ENCODE measurements at regions not wholly inside any gene's neighbourhood (a gene's known extent, or its start where the extent isn't known, plus 50 kb on each side); places are given as distances from the start of the nearest gene placed in this dataset.

DNA sequence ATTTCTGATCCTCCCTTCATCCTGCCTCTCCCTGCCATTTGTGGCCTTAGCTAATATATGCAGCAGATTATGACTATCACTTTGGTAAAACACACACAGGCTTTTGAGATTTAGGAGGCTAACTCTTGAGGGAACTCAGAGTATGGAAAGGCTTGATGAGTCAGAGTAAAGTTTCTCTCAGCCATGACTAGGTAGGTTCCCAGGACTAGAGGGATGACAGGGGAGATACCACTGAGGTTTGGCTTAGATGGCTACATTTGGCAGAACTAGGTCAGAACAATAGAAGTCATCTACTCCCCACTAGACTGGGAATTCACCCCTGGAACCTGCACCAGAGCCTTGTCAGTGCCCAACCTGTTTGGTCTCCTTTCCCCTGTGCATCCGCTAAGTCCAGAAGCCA is 585.7 kb downstream of the TLL1 start:
- Mint-ChIP-seq H3K4me3 (no peak overlapping the region), H3K4me1 (ENCODE audit: low read depth) (no peaks in the 10 kb centered on the region), H3K9me3 (peaks cover 5% of the 10 kb centered on the region), H3K27me3 (no peaks in the 10 kb centered on the region), H3K36me3 (ENCODE audit: low read depth) (no peaks in the 10 kb centered on the region), H3K27ac (no peak overlapping the region)
- POLR2A ChIA-PET, result no interaction called here
- intact Hi-C loops (cut with micrococcal nuclease), result no loop called here
- DNase-seq (no peak), ATAC-seq (no peak)
- CTCF ChIA-PET, result no interaction called here
- no peak for TF ChIP-seq CTCF (IDR thresholded peaks at IDR 0.05)

- intact Hi-C loops (cut with micrococcal nuclease), result no loop called here
- DNase-seq (no peak), ATAC-seq (no peak)
- Mint-ChIP-seq H3K4me3 (no peak overlapping the region), H3K27me3 (no peaks in the 10 kb centered on the region), H3K4me1 (ENCODE audit: low read depth) (no peaks in the 10 kb centered on the region), H3K9me3 (peaks cover 4% of the 10 kb centered on the region), H3K27ac (no peak overlapping the region), H3K36me3 (ENCODE audit: low read depth) (no peaks in the 10 kb centered on the region)
- no peak for TF ChIP-seq CTCF (IDR thresholded peaks at IDR 0.05)
- POLR2A ChIA-PET, result no interaction called here
- CTCF ChIA-PET, result no interaction called here
Measured at GRCh38 chr4:166459621-166460020, 586.6 kb downstream of the TLL1 start.

DNA sequence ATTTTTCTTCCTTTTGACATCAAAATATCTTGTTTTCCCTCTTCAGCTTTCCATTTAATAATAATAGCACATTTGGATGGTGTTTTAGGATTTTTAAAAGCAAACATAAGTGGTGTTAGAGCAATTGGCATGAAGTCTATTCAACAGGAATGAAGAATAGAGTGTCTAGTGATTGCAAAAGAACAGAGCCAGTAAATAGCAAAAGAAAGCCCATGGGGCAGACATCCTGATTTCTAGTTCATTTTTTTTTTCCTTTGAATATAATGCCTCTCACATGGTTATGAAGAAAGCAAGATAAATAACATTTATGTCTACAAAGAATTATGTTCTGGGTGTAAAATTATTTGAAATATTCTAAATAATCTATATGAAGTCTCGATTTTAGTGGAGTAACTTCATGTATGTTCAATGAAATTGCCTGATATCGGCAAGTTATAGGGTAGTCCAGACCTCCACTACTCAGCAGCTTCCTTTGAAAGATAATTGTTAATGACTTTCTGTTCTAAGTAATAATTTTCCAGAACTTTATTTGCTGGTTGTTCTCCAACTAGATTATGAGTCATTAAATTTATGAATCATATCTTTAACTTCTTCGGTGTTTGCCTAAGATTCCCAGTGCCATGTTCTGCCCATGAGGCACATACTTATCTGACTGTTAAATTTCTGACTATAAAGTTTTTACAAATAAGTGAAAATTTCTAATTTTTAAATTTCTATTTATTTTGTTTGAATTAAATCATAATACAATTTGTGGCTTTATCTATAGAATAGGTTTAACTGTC is 587.9 kb downstream of the TLL1 start:
- POLR2A ChIA-PET, result no interaction called here
- no peak for DNase-seq
- H3K4me1 Mint-ChIP-seq (ENCODE audit: low read depth), result no peaks in the 10 kb centered on the region
- H3K27me3 Mint-ChIP-seq, result no peaks in the 10 kb centered on the region
- H3K9me3 Mint-ChIP-seq, result no peaks in the 10 kb centered on the region
- CTCF ChIA-PET, result no interaction called here
- no peak for ATAC-seq
- no peak overlapping the region for H3K27ac Mint-ChIP-seq
- no peaks in the 10 kb centered on the region for H3K36me3 Mint-ChIP-seq (ENCODE audit: low read depth)
- TF ChIP-seq CTCF (IDR thresholded peaks at IDR 0.05), result no peak
- intact Hi-C loops (cut with micrococcal nuclease), result no loop called here
- H3K4me3 Mint-ChIP-seq, result no peak overlapping the region

- H3K4me1 Mint-ChIP-seq (ENCODE audit: low read depth), result no peaks in the 10 kb centered on the region
- DNase-seq (no peak), ATAC-seq (no peak)
- TF ChIP-seq CTCF (IDR thresholded peaks at IDR 0.05), result no peak
- CTCF ChIA-PET, result no interaction called here
- H3K27me3 Mint-ChIP-seq, result no peaks in the 10 kb centered on the region
- H3K9me3 Mint-ChIP-seq, result peaks cover 9% of the 10 kb centered on the region
- intact Hi-C loops (cut with micrococcal nuclease), result no loop called here
- H3K36me3 Mint-ChIP-seq (ENCODE audit: low read depth), result no peaks in the 10 kb centered on the region
- POLR2A ChIA-PET, result no interaction called here
- H3K27ac Mint-ChIP-seq, result no peak overlapping the region
- no peak overlapping the region for H3K4me3 Mint-ChIP-seq
Measured at GRCh38 chr4:166481055-166481454, 608.0 kb downstream of the TLL1 start.

GRCh38 chr4:166481739-166482138 is 608.7 kb downstream of the TLL1 start:
- DNase-seq (no peak), ATAC-seq (no peak)
- Mint-ChIP-seq H3K27ac (no peak overlapping the region), H3K4me3 (no peak overlapping the region), H3K36me3 (ENCODE audit: low read depth) (no peaks in the 10 kb centered on the region), H3K27me3 (no peaks in the 10 kb centered on the region), H3K4me1 (ENCODE audit: low read depth) (no peaks in the 10 kb centered on the region), H3K9me3 (peaks cover 9% of the 10 kb centered on the region)
- no peak for TF ChIP-seq CTCF (IDR thresholded peaks at IDR 0.05)
- CTCF ChIA-PET, result no interaction called here
- POLR2A ChIA-PET, result no interaction called here
- intact Hi-C loops (cut with micrococcal nuclease), result no loop called here

All from activated CD8-positive, alpha-beta T cell treated with anti-CD3 and anti-CD28 coated beads for 36 hours (primary cell).